ENCODE measurements at regions not wholly inside any gene's neighbourhood (a gene's known extent, or its start where the extent isn't known, plus 50 kb on each side); places are given as distances from the start of the nearest gene placed in this dataset.

GRCh38 chr21:27130154-27130553 is 163.3 kb upstream of the ADAMTS5 start:
- no peak for DNase-seq

- no peak for DNase-seq
These were observed 162.8 kb upstream of the ADAMTS5 start for GRCh38 chr21:27129694-27130093.

- no peak for DNase-seq
These were observed 162.3 kb upstream of the ADAMTS5 start for GRCh38 chr21:27129215-27129614.

GRCh38 chr21:27126140-27126539 is 159.3 kb upstream of the ADAMTS5 start:
- no peak for DNase-seq

GRCh38 chr21:27122686-27123085 is 155.8 kb upstream of the ADAMTS5 start:
- no peak for DNase-seq

- DNase-seq: no peak
These were observed 147.2 kb upstream of the ADAMTS5 start for GRCh38 chr21:27114111-27114510.

GRCh38 chr21:27112186-27112585 is 145.3 kb upstream of the ADAMTS5 start:
- no peak for DNase-seq

GRCh38 chr21:27110956-27111355 is 144.1 kb upstream of the ADAMTS5 start:
- no peak for DNase-seq

GRCh38 chr21:27108701-27109100 is 141.8 kb upstream of the ADAMTS5 start:
- DNase-seq: no peak

GRCh38 chr21:27108228-27108627 is 141.3 kb upstream of the ADAMTS5 start:
- DNase-seq: no peak

GRCh38 chr21:27104846-27105431 is 138.1 kb upstream of the ADAMTS5 start:
- DNase-seq: no peak

- no peak for DNase-seq
These were observed 136.9 kb upstream of the ADAMTS5 start for GRCh38 chr21:27103768-27104167.

GRCh38 chr21:27101523-27101922 is 134.6 kb upstream of the ADAMTS5 start:
- no peak for DNase-seq

- no peak for DNase-seq
These were observed 127.5 kb upstream of the ADAMTS5 start for GRCh38 chr21:27094184-27094948.

- DNase-seq: no peak
These were observed 119.7 kb upstream of the ADAMTS5 start for GRCh38 chr21:27086630-27087029.

- no peak for DNase-seq
These were observed 119.3 kb upstream of the ADAMTS5 start for GRCh38 chr21:27086186-27086585.

GRCh38 chr21:27085387-27085786 is 118.5 kb upstream of the ADAMTS5 start:
- no peak for DNase-seq

- DNase-seq: no peak
These were observed 116.3 kb upstream of the ADAMTS5 start for GRCh38 chr21:27083144-27083543.

- DNase-seq: no peak
These were observed 115.6 kb upstream of the ADAMTS5 start for GRCh38 chr21:27082431-27083010.

GRCh38 chr21:27079636-27080240 is 112.8 kb upstream of the ADAMTS5 start:
- DNase-seq: no peak

GRCh38 chr21:27078915-27079314 is 112.0 kb upstream of the ADAMTS5 start:
- DNase-seq: no peak

GRCh38 chr21:27077501-27077900 is 110.6 kb upstream of the ADAMTS5 start:
- DNase-seq: no peak

GRCh38 chr21:27076025-27076424 is 109.1 kb upstream of the ADAMTS5 start:
- no peak for DNase-seq

All from inflammatory macrophage (primary cell).